NCI-H128 (cell line): ENCODE measurements at regions not wholly inside any gene's neighbourhood (a gene's known extent, or its start where the extent isn't known, plus 50 kb on each side); places are given as distances from the start of the nearest gene placed in this dataset.

Experiments used
- DNase-seq: peaks from one replicate; lab custom pipeline; 2025; ENCODE audit not compliant: unreplicated experiment; lab: John Stamatoyannopoulos, UW

GRCh38 chr10:60666221-60666620 lies 112.1 kb upstream of the CDK1 start:
- DNase-seq = no peak

GRCh38 chr10:60664859-60665258 lies 113.4 kb upstream of the CDK1 start:
- DNase-seq = no peak

GRCh38 chr10:60663850-60664249 lies 114.4 kb upstream of the CDK1 start:
- peak; percentile 16 for DNase-seq

GRCh38 chr10:60662917-60663614 lies 115.2 kb upstream of the CDK1 start:
- DNase-seq = no peak

- no peak for DNase-seq
These were observed 116.6 kb upstream of the CDK1 start for GRCh38 chr10:60661637-60662036.

- DNase-seq = no peak
These were observed 117.7 kb upstream of the CDK1 start for GRCh38 chr10:60660625-60661024.

- no peak for DNase-seq
These were observed 123.3 kb upstream of the CDK1 start for GRCh38 chr10:60654813-60655464.

GRCh38 chr10:60652628-60653027 lies 125.7 kb upstream of the CDK1 start:
- DNase-seq = no peak

GRCh38 chr10:60650378-60650800 lies 127.9 kb upstream of the CDK1 start:
- DNase-seq = no peak

- no peak for DNase-seq
These were observed 128.5 kb upstream of the CDK1 start for GRCh38 chr10:60649485-60650377.

GRCh38 chr10:60648761-60649160 lies 129.5 kb upstream of the CDK1 start:
- no peak for DNase-seq

- peak; percentile 59 for DNase-seq
These were observed 131.1 kb upstream of the CDK1 start for GRCh38 chr10:60646966-60647796.

GRCh38 chr10:60645980-60646379 lies 132.3 kb upstream of the CDK1 start:
- DNase-seq = no peak

- DNase-seq = no peak
These were observed 133.7 kb upstream of the CDK1 start for GRCh38 chr10:60644436-60645130.

- no peak for DNase-seq
These were observed 134.4 kb upstream of the CDK1 start for GRCh38 chr10:60643874-60644273.

- DNase-seq = no peak
These were observed 148.9 kb upstream of the CDK1 start for GRCh38 chr10:60629332-60629731.

- DNase-seq = no peak
These were observed 150.2 kb upstream of the CDK1 start for GRCh38 chr10:60627778-60628748.

- DNase-seq = no peak
These were observed 152.2 kb upstream of the CDK1 start for GRCh38 chr10:60626037-60626436.

- DNase-seq = no peak
These were observed 154.7 kb upstream of the CDK1 start for GRCh38 chr10:60623627-60624026.
